Esophagus muscularis mucosa (tissue), 4 donors: ENCODE measurements at regions not wholly inside any gene's neighbourhood (a gene's known extent, or its start where the extent isn't known, plus 50 kb on each side); places are given as distances from the start of the nearest gene placed in this dataset.

ENCODE experiments used
- DNase-seq: peaks from one replicate; pipeline ENCODE4 v3.0.0-alpha.2; 2017; ENCODE audit errors: extremely low spot score
- H3K27ac ChIP-seq, 4 donors: fragments of 200-600 bp; sonication (generic); replicated peaks in 1 of 4; 1 replicate in 3 of 4; 2 replicates in 1 of 4; pipeline ENCODE4 v1.5.1; 2016 to 2019; ENCODE audit warnings: mild to moderate bottlenecking in 1 of 4
- H3K27me3 ChIP-seq, 4 donors: fragments of 200-600 bp; sonication (generic); one replicate each; pipeline versions ENCODE4 v1.5.1 to v1.6.0; 2016 to 2019
- H3K36me3 ChIP-seq, 4 donors: fragments of 200-600 bp; sonication (generic); one replicate each; pipeline ENCODE4 v1.5.1; 2016 to 2019
- H3K4me1 ChIP-seq, 4 donors: fragments of 200-600 bp; sonication (generic); one replicate each; pipeline ENCODE4 v1.5.1; 2016 to 2019
- H3K4me3 ChIP-seq, 4 donors: fragments of 200-600 bp; sonication (generic); 1 replicate in 2 of 4; 2 replicates in 2 of 4; pipeline ENCODE4 v1.5.1; 2016 to 2019; ENCODE audit warnings: mild to moderate bottlenecking in 4 of 4, moderate library complexity in 1 of 4
- H3K9me3 ChIP-seq, 4 donors: fragments of 200-600 bp; sonication (generic); 1 replicate in 3 of 4; 2 replicates in 1 of 4; pipeline ENCODE4 v1.5.1; 2016 to 2019
- EP300 ChIP-seq: sonication (generic); formaldehyde crosslinking; IDR thresholded peaks from one replicate; pipeline ENCODE4 v1.6.1; 2017; ENCODE audit warnings: antibody characterized with exemption
- POLR2A ChIP-seq: fragments of 450-650 bp; IDR thresholded peaks from one replicate; pipeline ENCODE4 v1.6.1; 2017; ENCODE audit warnings: antibody characterized with exemption, moderate library complexity, mild to moderate bottlenecking, low read depth
- POLR2AphosphoS5 ChIP-seq, 2 donors: sonication (generic); formaldehyde crosslinking; IDR thresholded peaks; one replicate each; pipeline ENCODE4 v1.6.1; 2017; ENCODE audit warnings: antibody characterized with exemption in 2 of 2
- WGBS: methylation state at CpG from one replicate; pipeline ENCODE4 v1.1.5; 2018; 5-methylcytosine and 5-hydroxymethylcytosine counted together
- intact Hi-C: fragments of 100-400 bp; cut with DNase I; formaldehyde crosslinking; loops from one replicate; pipeline ENCODE4 v1.15.1; 2023
- TF ChIP-seq, protein P1 (sequence below), 3 experiments: fragments of 200-600 bp in 2 of 3; fragments of 450-650 bp in 1 of 3; sonication (generic) in 2 of 3; IDR thresholded peaks; one replicate each; pipeline ENCODE4 v1.5.1; 2017 to 2019; ENCODE audit warnings: antibody characterized with exemption in 3 of 3, mild to moderate bottlenecking in 2 of 3, moderate library complexity in 1 of 3

DNA sequence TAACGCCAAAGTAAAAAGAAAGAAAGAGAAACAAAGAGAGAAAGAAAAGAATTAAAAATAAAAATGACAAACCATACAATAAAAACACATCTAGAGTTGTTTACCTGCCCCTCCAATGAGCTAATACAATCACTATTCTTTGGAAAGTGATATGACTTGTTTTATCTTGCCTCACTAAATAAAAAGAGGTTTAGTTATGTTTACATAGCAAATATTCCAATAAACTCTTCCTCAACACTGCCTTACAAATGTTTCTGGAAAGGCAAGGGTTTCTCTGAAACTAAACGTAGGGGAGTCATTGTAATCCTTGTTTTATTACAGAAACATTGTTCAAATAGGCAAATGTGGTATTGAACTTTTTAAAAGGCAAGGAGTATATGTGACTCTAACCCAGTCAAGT is 396.2 kb downstream of the EPM2A start:
- no peak overlapping the region for H3K4me3 ChIP-seq
- H3K36me3 ChIP-seq = no peaks in the 10 kb centered on the region
- intact Hi-C loops = no loop called here
- 72% methylated on average over 2 of the region's 2 CpGs for WGBS
- H3K9me3 ChIP-seq = no peaks in the 10 kb centered on the region
- no peak for TF ChIP-seq EP300
- TF ChIP-seq POLR2A = no peak
- TF ChIP-seq, protein P1, sequence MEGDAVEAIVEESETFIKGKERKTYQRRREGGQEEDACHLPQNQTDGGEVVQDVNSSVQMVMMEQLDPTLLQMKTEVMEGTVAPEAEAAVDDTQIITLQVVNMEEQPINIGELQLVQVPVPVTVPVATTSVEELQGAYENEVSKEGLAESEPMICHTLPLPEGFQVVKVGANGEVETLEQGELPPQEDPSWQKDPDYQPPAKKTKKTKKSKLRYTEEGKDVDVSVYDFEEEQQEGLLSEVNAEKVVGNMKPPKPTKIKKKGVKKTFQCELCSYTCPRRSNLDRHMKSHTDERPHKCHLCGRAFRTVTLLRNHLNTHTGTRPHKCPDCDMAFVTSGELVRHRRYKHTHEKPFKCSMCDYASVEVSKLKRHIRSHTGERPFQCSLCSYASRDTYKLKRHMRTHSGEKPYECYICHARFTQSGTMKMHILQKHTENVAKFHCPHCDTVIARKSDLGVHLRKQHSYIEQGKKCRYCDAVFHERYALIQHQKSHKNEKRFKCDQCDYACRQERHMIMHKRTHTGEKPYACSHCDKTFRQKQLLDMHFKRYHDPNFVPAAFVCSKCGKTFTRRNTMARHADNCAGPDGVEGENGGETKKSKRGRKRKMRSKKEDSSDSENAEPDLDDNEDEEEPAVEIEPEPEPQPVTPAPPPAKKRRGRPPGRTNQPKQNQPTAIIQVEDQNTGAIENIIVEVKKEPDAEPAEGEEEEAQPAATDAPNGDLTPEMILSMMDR (IDR thresholded peaks at IDR 0.05) = no peak
- no peak for TF ChIP-seq POLR2AphosphoS5 (IDR thresholded peaks at IDR 0.05)
- H3K27me3 ChIP-seq = no peaks in the 10 kb centered on the region
- no peak overlapping the region for H3K27ac ChIP-seq
- DNase-seq = no peak
- H3K4me1 ChIP-seq = no peaks in the 10 kb centered on the region

DNA sequence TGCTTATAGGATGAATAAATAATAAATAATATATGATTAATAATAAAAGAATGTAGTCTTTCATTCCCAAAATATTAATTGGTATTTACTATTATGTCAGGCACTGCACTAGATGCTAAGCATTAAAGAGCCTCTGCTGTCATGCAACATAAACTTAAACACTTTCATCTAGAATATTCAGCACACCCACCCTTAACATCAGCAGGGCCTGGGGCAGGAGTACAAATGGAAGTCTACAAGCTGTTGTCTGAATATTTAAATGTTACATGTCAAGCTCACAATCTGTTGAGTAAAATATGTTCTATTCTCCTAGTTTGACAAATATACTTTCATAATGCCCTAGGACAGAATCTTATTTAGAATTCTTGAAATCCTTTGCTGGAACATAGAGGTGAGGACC is 395.1 kb downstream of the EPM2A start:
- Histone ChIP-seq H3K9me3 (no peaks in the 10 kb centered on the region), H3K36me3 (no peaks in the 10 kb centered on the region), H3K27ac (no peak overlapping the region), H3K27me3 (no peaks in the 10 kb centered on the region), H3K4me1 (no peaks in the 10 kb centered on the region), H3K4me3 (no peak overlapping the region)
- no peak for DNase-seq
- TF ChIP-seq, protein P1 (IDR thresholded peaks at IDR 0.05) = no peak
- no peak for TF ChIP-seq EP300
- no peak for TF ChIP-seq POLR2AphosphoS5 (IDR thresholded peaks at IDR 0.05)
- TF ChIP-seq POLR2A = no peak
- intact Hi-C loops = no loop called here

DNA sequence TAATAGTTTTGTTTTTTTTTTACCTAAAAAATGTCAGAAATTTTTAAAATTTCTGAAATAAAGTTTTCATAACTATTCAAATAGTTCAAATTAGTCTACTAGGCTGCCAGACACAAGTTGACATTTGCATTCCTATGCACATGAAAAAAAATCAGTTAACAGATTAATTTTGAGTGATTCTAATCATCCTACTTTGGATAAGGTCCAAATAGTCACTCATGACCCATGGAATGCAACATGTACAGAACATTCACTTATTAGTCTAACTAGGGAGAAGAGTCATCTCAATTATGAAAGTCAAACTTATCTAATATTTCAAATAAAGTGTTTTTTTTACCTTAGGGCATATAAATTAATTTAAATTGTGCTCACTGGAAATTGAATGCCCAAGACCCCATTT is 390.2 kb downstream of the EPM2A start:
- Histone ChIP-seq H3K4me1 (no peaks in the 10 kb centered on the region), H3K36me3 (no peaks in the 10 kb centered on the region), H3K9me3 (no peaks in the 10 kb centered on the region), H3K27ac (no peak overlapping the region), H3K27me3 (no peaks in the 10 kb centered on the region), H3K4me3 (no peak overlapping the region)
- no peak for TF ChIP-seq POLR2AphosphoS5 (IDR thresholded peaks at IDR 0.05)
- TF ChIP-seq EP300 = no peak
- no peak for TF ChIP-seq POLR2A
- TF ChIP-seq, protein P1 (IDR thresholded peaks at IDR 0.05) = no peak
- no peak for DNase-seq
- intact Hi-C loops = no loop called here

DNA sequence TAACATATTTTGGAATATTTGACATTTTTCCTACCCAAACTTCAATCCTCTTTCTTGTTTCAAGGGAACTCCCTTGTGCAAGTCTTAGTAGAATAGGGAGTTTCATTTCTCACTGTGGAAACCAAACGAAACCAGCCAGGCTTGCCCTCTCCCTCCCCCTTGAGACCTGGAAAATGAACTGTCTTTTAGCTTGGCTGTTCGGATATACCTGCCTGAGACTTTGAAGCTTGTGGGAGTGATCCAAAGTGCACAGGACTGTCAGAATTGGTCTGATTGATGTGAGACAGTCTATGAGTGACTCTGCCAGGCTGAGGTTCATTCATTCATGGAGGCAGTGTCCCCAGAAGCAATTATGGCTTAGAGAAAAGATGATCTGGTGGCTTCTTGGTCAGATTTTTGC is 388.1 kb downstream of the EPM2A start:
- H3K4me3 ChIP-seq = no peak overlapping the region
- no peaks in the 10 kb centered on the region for H3K36me3 ChIP-seq
- H3K9me3 ChIP-seq = no peaks in the 10 kb centered on the region
- no peaks in the 10 kb centered on the region for H3K27me3 ChIP-seq
- no peaks in the 10 kb centered on the region for H3K4me1 ChIP-seq
- intact Hi-C loops = no loop called here
- no peak overlapping the region for H3K27ac ChIP-seq
- TF ChIP-seq POLR2A (no peak), POLR2AphosphoS5 (IDR thresholded peaks at IDR 0.05) (no peak), EP300 (no peak)
- TF ChIP-seq, protein P1 (IDR thresholded peaks at IDR 0.05) = no peak
- WGBS = 92% methylated on average over 2 of the region's 2 CpGs
- DNase-seq = no peak

DNA sequence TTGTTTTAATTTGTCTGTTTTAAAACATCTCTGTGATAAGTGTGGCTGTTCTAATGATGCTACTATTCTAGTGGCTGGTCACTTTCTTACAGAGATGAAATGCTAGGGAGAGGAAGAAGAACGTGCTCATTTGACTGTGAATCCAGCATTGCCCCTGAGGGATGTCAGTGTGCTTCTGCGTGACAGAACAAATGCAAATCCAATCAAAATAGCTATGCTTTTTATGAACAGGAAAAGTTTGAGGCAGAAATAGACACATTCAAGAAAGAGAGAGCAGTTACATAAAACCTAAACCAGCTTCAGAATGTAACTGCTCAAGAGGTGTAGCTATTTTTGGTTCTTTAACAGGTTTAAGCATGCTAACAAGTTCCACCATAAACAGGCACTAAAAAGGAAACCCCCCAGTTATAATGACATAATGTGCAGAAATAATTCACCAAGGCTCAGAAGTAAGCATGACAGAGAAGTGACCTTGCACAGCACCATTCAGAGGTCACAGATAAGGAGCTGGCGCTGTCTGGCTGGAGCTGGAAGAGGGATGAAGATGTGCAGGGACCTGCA is 385.3 kb downstream of the EPM2A start:
- TF ChIP-seq POLR2A (no peak), EP300 (no peak), POLR2AphosphoS5 (IDR thresholded peaks at IDR 0.05) (no peak)
- TF ChIP-seq, protein P1 (IDR thresholded peaks at IDR 0.05) = no peak
- intact Hi-C loops = no loop called here
- Histone ChIP-seq H3K27ac (no peak overlapping the region), H3K36me3 (no peaks in the 10 kb centered on the region), H3K4me3 (no peak overlapping the region), H3K27me3 (no peaks in the 10 kb centered on the region), H3K9me3 (no peaks in the 10 kb centered on the region), H3K4me1 (no peaks in the 10 kb centered on the region)
- 78% methylated on average over 3 of the region's 3 CpGs for WGBS
- no peak for DNase-seq
